GM12878 (cell line): ENCODE measurements at regions not wholly inside any gene's neighbourhood (a gene's known extent, or its start where the extent isn't known, plus 50 kb on each side); places are given as distances from the start of the nearest gene placed in this dataset.

Experiments
- ATAC-seq: fragments of 200-7000 bp; cut with Tn5 transposase; 3 replicates; pipeline ENCODE4 v1.9.1; 2020; ENCODE audit warnings: mild to moderate bottlenecking, moderate library complexity
- BruUV-seq: library from RNA; stranded (reverse); fragments of 400-500 nt; replicated peaks from 2 replicates; lab custom pipeline; 2021; lab: Mats Ljungman, UMichigan
- CTCF ChIA-PET: fragments of 300-600 bp; sonication (Branson Sonifier 250); formaldehyde crosslinking; extraction: SDS; loops from one replicate; lab custom pipeline; 2021; ENCODE audit warnings: inconsistent platforms; lab: Yijun Ruan, JAX
- POLR2A ChIA-PET: fragments of 350-600 bp; formaldehyde crosslinking; extraction: SDS; loops from one replicate; lab custom pipeline; 2021; ENCODE audit warnings: inconsistent platforms; lab: Charles Lee
- RAD21 ChIA-PET: fragments of 300-600 bp; sonication (Branson Sonifier 250); formaldehyde crosslinking; loops from one replicate; lab custom pipeline; 2023; ENCODE audit warnings: antibody characterized with exemption; ENCODE audit not compliant: unreplicated experiment; lab: Charles Lee
- SMC1A ChIA-PET: fragments of 300-600 bp; sonication (Branson Sonifier 250); formaldehyde crosslinking; loops from one replicate; lab custom pipeline; 2023; ENCODE audit not compliant: unreplicated experiment, uncharacterized antibody; lab: Charles Lee
- DNase-seq: peaks from one replicate; pipeline ENCODE4 v3.0.0-alpha.2; 2011; ENCODE audit warnings: low read depth, low spot score
- FAIRE-seq: peaks from 3 replicates; lab custom pipeline; 2011; peaks lifted over from hg19 to GRCh38; lab: Jason Lieb, UNC
- H2AFZ ChIP-seq: 2 replicates; pipeline ENCODE4 v1.6.0; 2011; ENCODE audit warnings: low read depth, low read length, control low read depth; ENCODE audit not compliant: control insufficient read depth
- H3K27ac ChIP-seq: 2 replicates; pipeline ENCODE4 v1.5.1; 2011; ENCODE audit warnings: control low read depth; ENCODE audit not compliant: control insufficient read depth, insufficient read depth
- H3K27me3 ChIP-seq, 2 experiments: replicated peaks in 1 of 2; 2 replicates each; pipeline versions ENCODE4 v1.6.0 to v1.6.1; 2011; ENCODE audit warnings: low read length in 1 of 2; ENCODE audit not compliant: control insufficient read depth in 2 of 2, insufficient read depth in 2 of 2
- H3K36me3 ChIP-seq, 2 experiments: 2 replicates each; pipeline ENCODE4 v1.5.1; 2011; ENCODE audit warnings: low read length in 1 of 2; ENCODE audit not compliant: control insufficient read depth in 2 of 2, insufficient read depth in 2 of 2
- H3K4me1 ChIP-seq: 2 replicates; pipeline ENCODE4 v1.6.1; 2011; ENCODE audit warnings: mild to moderate bottlenecking, low read length, moderate library complexity, mixed read lengths; ENCODE audit not compliant: control insufficient read depth, insufficient read depth
- H3K4me2 ChIP-seq: 2 replicates; pipeline ENCODE4 v1.6.0; 2011; ENCODE audit warnings: control low read depth; ENCODE audit not compliant: control insufficient read depth, insufficient read depth
- H3K4me3 ChIP-seq: fragments of 200-600 bp; sonication (generic); 2 replicates; pipeline ENCODE4 v1.5.1; 2016
- H3K79me2 ChIP-seq: 2 replicates; pipeline ENCODE4 v1.6.0; 2011; ENCODE audit warnings: low read length; ENCODE audit not compliant: control insufficient read depth, insufficient read depth
- H3K9ac ChIP-seq: 2 replicates; pipeline ENCODE4 v1.8.0; 2011; ENCODE audit warnings: low read length, control low read depth, mixed read lengths; ENCODE audit not compliant: control insufficient read depth, insufficient read depth
- H3K9me3 ChIP-seq: replicated peaks from 3 replicates; pipeline ENCODE4 v1.5.1; 2011; ENCODE audit warnings: mild to moderate bottlenecking, low read length; ENCODE audit not compliant: control insufficient read depth, insufficient read depth
- H4K20me1 ChIP-seq: 2 replicates; pipeline ENCODE4 v1.6.0; 2011; ENCODE audit not compliant: control insufficient read depth, insufficient read depth
- BCL11A ChIP-seq: IDR thresholded peaks from 2 replicates; pipeline ENCODE4 v1.6.1; 2011; ENCODE audit warnings: low read depth, low read length
- CEBPZ ChIP-seq: fragments of 150-350 bp; IDR thresholded peaks from 2 replicates; pipeline ENCODE4 v1.6.1; 2016; ENCODE audit warnings: low read depth, low read length
- HDAC2 ChIP-seq: fragments of 200-600 bp; sonication (generic); IDR thresholded peaks from 2 replicates; pipeline ENCODE4 v1.6.1; 2017
- MXI1 ChIP-seq: fragments of 150-350 bp; IDR thresholded peaks from 2 replicates; pipeline ENCODE4 v1.6.1; 2011; ENCODE audit warnings: low read depth, mild to moderate bottlenecking, inconsistent platforms, low read length, improper control_type of control experiment
- PRDM15 ChIP-seq: fragments of 450-650 bp; formaldehyde crosslinking; IDR thresholded peaks from 2 replicates; pipeline ENCODE4 v1.4.0; 2020; ENCODE audit warnings: mild to moderate bottlenecking, moderate library complexity
- YY1 ChIP-seq: IDR thresholded peaks from 2 replicates; pipeline ENCODE4 v1.6.1; 2011; ENCODE audit warnings: low read depth, mild to moderate bottlenecking, low read length
- WGBS: methylation state at CpG from one replicate; pipeline ENCODE4 v1.1.6; 2016; ENCODE audit warnings: low lambda C conversion rate; ENCODE audit not compliant: insufficient replicate concordance, insufficient coverage; ENCODE audit errors: missing lambda C conversion rate; 5-methylcytosine and 5-hydroxymethylcytosine counted together
- in situ Hi-C: fragments of 300-500 bp; cut with MboI; formaldehyde crosslinking; loops from 9 replicates; pipeline ENCODE4 v1.14.3; 2018; ENCODE audit warnings: mixed read lengths
- intact Hi-C: fragments of 100-400 bp; cut with micrococcal nuclease; formaldehyde crosslinking; loops from one replicate; pipeline ENCODE4 v1.14.2; 2022; ENCODE audit not compliant: unreplicated experiment

- H3K9ac ChIP-seq, result no peak overlapping the region
- ChIA-PET POLR2A (no interaction called here), RAD21 (interaction anchor here (1.0 kb wide), 1 partner anchor 60 kb away, joined by 3 read pairs; no protein-coding TSS in a partner anchor), SMC1A (no interaction called here), CTCF (no interaction called here)
- BruUV-seq, result no TSS peak
- H3K4me2 ChIP-seq, result no peak overlapping the region
- intact Hi-C loops, result no loop called here
- no peak overlapping the region for H3K4me3 ChIP-seq
- H3K79me2 ChIP-seq, result no peaks in the 10 kb centered on the region
- no peak overlapping the region for H2AFZ ChIP-seq
- FAIRE-seq (no peak), ATAC-seq (no peak), DNase-seq (no peak)
- H3K9me3 ChIP-seq, result no peaks in the 10 kb centered on the region
- no peaks in the 10 kb centered on the region for H3K4me1 ChIP-seq
- no peaks in the 10 kb centered on the region for H4K20me1 ChIP-seq
- no peak for TF ChIP-seq BCL11A
- in situ Hi-C loops, result no loop called here
- no peaks in the 10 kb centered on the region for H3K27me3 ChIP-seq
- H3K36me3 ChIP-seq, result no peaks in the 10 kb centered on the region
- H3K27ac ChIP-seq, result no peak overlapping the region
Observed at GRCh38 chr12:83933615-83934014, 979.0 kb downstream of the SLC6A15 start.

- H4K20me1 ChIP-seq, result no peaks in the 10 kb centered on the region
- no peak overlapping the region for H2AFZ ChIP-seq
- ChIA-PET CTCF (no interaction called here), RAD21 (no interaction called here), SMC1A (no interaction called here), POLR2A (no interaction called here)
- no peak overlapping the region for H3K27ac ChIP-seq
- no TSS peak for BruUV-seq
- DNase-seq (no peak), ATAC-seq (no peak), FAIRE-seq (no peak)
- H3K4me2 ChIP-seq, result no peak overlapping the region
- no peaks in the 10 kb centered on the region for H3K36me3 ChIP-seq
- no peaks in the 10 kb centered on the region for H3K9me3 ChIP-seq
- H3K9ac ChIP-seq, result no peak overlapping the region
- intact Hi-C loops, result no loop called here
- H3K4me3 ChIP-seq, result no peak overlapping the region
- H3K4me1 ChIP-seq, result no peaks in the 10 kb centered on the region
- no peaks in the 10 kb centered on the region for H3K79me2 ChIP-seq
- in situ Hi-C loops, result no loop called here
- 36% methylated on average over 4 of the region's 4 CpGs for WGBS
- no peak for TF ChIP-seq HDAC2
- no peak for TF ChIP-seq CEBPZ
- no peak for TF ChIP-seq MXI1
- no peak for TF ChIP-seq YY1
- no peak for TF ChIP-seq PRDM15 (CRISPR knock-in tag)
- H3K27me3 ChIP-seq, result no peaks in the 10 kb centered on the region
Observed at GRCh38 chr12:83932011-83932410, 980.6 kb downstream of the SLC6A15 start.
